Ishikawa (cell line): ENCODE measurements at regions not wholly inside any gene's neighbourhood (a gene's known extent, or its start where the extent isn't known, plus 50 kb on each side); places are given as distances from the start of the nearest gene placed in this dataset.

Experiments used
- EGR1 ChIP-seq: IDR thresholded peaks from 2 replicates; pipeline ENCODE4 v1.6.1; 2012
- EP300 ChIP-seq: IDR thresholded peaks from 2 replicates; pipeline ENCODE4 v1.6.1; 2012; ENCODE audit warnings: borderline replicate concordance
- FOXM1 ChIP-seq: IDR thresholded peaks from 2 replicates; pipeline ENCODE4 v1.6.1; 2012; ENCODE audit warnings: low read depth, borderline replicate concordance
- RAD21 ChIP-seq: IDR thresholded peaks from 2 replicates; pipeline ENCODE4 v1.6.1; 2012; ENCODE audit warnings: low read depth
- TAF1 ChIP-seq: IDR thresholded peaks from 2 replicates; pipeline ENCODE4 v1.6.1; 2012; ENCODE audit warnings: low read depth, mild to moderate bottlenecking
- TEAD4 ChIP-seq: IDR thresholded peaks from 2 replicates; pipeline ENCODE4 v1.6.1; 2012
- YY1 ChIP-seq: IDR thresholded peaks from 2 replicates; pipeline ENCODE4 v1.6.1; 2012; ENCODE audit warnings: low read depth
- ZBTB7A ChIP-seq: IDR thresholded peaks from 2 replicates; pipeline ENCODE4 v1.6.1; 2012; ENCODE audit warnings: low read depth
- TF ChIP-seq, protein P1 (sequence below): IDR thresholded peaks from 2 replicates; pipeline ENCODE4 v1.6.1; 2012
- TF ChIP-seq, protein P2 (sequence below): IDR thresholded peaks from 2 replicates; pipeline ENCODE4 v1.6.1; 2012
- TF ChIP-seq, protein P3 (sequence below): IDR thresholded peaks from 2 replicates; pipeline ENCODE4 v1.6.1; 2012; ENCODE audit warnings: low read depth, mild to moderate bottlenecking

DNA sequence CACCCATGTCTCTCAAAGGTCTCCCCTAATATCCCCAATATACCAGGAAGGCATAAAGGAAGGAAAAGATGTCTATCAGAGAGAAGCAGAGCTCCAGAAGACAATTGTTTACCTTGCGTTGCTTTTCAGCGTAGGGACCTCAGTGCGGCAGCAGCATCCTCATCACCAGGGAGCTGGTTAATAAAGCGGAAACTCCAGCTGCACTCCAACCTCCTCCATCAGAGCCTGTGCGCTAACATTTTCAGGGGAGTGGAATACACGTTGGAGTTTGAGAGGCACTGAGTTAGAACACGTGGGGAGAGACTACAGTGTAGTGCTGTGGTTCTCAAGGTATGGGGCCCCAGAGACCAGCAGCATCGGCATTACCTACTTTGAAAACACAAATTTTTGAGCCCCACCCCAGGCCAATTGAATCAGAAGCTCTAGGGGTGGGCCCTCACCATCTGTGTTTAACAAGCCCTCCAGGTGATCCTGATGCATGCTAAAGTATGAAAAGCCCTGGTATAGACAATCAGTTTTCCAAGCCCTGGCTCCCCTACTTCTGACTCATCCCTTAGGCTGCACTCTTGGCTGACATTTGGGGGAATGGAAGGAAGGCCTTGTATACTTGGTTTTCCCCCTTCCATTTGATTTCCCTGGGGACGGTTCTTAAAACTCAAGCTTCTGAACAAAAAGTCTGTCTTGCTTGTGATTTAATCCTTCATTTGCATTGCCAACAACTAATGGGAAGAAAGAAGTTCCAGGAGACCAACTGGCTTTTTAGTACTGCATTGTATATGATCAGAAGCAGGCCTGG lies 419.0 kb upstream of the CCDC196 start:
- TF ChIP-seq ZBTB7A (no peak), TAF1 (no peak), YY1 (no peak), RAD21 (no peak), FOXM1 (no peak), TEAD4 (no peak), EP300 (no peak), EGR1 (no peak)
- TF ChIP-seq, protein P1, sequence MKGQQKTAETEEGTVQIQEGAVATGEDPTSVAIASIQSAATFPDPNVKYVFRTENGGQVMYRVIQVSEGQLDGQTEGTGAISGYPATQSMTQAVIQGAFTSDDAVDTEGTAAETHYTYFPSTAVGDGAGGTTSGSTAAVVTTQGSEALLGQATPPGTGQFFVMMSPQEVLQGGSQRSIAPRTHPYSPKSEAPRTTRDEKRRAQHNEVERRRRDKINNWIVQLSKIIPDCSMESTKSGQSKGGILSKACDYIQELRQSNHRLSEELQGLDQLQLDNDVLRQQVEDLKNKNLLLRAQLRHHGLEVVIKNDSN, result no peak
- TF ChIP-seq, protein P2, sequence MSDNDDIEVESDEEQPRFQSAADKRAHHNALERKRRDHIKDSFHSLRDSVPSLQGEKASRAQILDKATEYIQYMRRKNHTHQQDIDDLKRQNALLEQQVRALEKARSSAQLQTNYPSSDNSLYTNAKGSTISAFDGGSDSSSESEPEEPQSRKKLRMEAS, result no peak
- TF ChIP-seq, protein P3, sequence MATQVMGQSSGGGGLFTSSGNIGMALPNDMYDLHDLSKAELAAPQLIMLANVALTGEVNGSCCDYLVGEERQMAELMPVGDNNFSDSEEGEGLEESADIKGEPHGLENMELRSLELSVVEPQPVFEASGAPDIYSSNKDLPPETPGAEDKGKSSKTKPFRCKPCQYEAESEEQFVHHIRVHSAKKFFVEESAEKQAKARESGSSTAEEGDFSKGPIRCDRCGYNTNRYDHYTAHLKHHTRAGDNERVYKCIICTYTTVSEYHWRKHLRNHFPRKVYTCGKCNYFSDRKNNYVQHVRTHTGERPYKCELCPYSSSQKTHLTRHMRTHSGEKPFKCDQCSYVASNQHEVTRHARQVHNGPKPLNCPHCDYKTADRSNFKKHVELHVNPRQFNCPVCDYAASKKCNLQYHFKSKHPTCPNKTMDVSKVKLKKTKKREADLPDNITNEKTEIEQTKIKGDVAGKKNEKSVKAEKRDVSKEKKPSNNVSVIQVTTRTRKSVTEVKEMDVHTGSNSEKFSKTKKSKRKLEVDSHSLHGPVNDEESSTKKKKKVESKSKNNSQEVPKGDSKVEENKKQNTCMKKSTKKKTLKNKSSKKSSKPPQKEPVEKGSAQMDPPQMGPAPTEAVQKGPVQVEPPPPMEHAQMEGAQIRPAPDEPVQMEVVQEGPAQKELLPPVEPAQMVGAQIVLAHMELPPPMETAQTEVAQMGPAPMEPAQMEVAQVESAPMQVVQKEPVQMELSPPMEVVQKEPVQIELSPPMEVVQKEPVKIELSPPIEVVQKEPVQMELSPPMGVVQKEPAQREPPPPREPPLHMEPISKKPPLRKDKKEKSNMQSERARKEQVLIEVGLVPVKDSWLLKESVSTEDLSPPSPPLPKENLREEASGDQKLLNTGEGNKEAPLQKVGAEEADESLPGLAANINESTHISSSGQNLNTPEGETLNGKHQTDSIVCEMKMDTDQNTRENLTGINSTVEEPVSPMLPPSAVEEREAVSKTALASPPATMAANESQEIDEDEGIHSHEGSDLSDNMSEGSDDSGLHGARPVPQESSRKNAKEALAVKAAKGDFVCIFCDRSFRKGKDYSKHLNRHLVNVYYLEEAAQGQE, result no peak
